HuH-7 (cell line): ENCODE measurements at regions not wholly inside any gene's neighbourhood (a gene's known extent, or its start where the extent isn't known, plus 50 kb on each side); places are given as distances from the start of the nearest gene placed in this dataset.
A peak's percentile ranks its signal among the peaks of the same experiment; 100 is the strongest.
"Not testable (repeated sequence)": the region's sequence is repeated elsewhere in the genome, so short reads cannot be mapped to it uniquely, and the experiment has no call there.

Source experiments
- DNase-seq: peaks from one replicate; pipeline ENCODE4 v3.0.0; 2011; ENCODE audit warnings: low spot score

GRCh38 chr7:94706996-94707740 is 51.2 kb upstream of the SGCE start:
- DNase-seq, result no peak

- no peak for DNase-seq
These were observed 54.3 kb upstream of the SGCE start for GRCh38 chr7:94710256-94710655.

- DNase-seq, result not testable (repeated sequence)
These were observed 66.4 kb upstream of the SGCE start for GRCh38 chr7:94722360-94722759.

- not testable (repeated sequence) for DNase-seq
These were observed 73.0 kb upstream of the SGCE start for GRCh38 chr7:94728893-94729292.

- no peak for DNase-seq
These were observed 82.1 kb upstream of the SGCE start for GRCh38 chr7:94738071-94738470.

GRCh38 chr7:94739180-94739579 is 83.2 kb upstream of the SGCE start:
- DNase-seq, result no peak

GRCh38 chr7:94740509-94740908 is 84.6 kb upstream of the SGCE start:
- DNase-seq, result no peak

- peak; percentile 6 for DNase-seq
These were observed 85.2 kb upstream of the SGCE start for GRCh38 chr7:94741179-94741578.

GRCh38 chr7:94748376-94748775 is 92.4 kb upstream of the SGCE start:
- no peak for DNase-seq

- DNase-seq, result no peak
These were observed 104.6 kb upstream of the SGCE start for GRCh38 chr7:94760446-94761100.

GRCh38 chr7:94761451-94761850 is 105.5 kb upstream of the SGCE start:
- peak; percentile 4 for DNase-seq

- DNase-seq, result peak; percentile 15
These were observed 107.3 kb upstream of the SGCE start for GRCh38 chr7:94763268-94763667.

GRCh38 chr7:94769724-94770123 is 113.8 kb upstream of the SGCE start:
- DNase-seq, result no peak

- no peak for DNase-seq
These were observed 123.0 kb upstream of the SGCE start for GRCh38 chr7:94778711-94779459.

- no peak for DNase-seq
These were observed 123.9 kb upstream of the SGCE start for GRCh38 chr7:94779861-94780260.

- DNase-seq, result no peak
These were observed 125.3 kb upstream of the SGCE start for GRCh38 chr7:94781236-94781635.

GRCh38 chr7:94782777-94783176 is 124.6 kb upstream of the PPP1R9A start:
- DNase-seq, result no peak

- DNase-seq, result no peak
These were observed 120.1 kb upstream of the PPP1R9A start for GRCh38 chr7:94787285-94787684.

GRCh38 chr7:94788378-94788777 is 119.0 kb upstream of the PPP1R9A start:
- not testable (repeated sequence) for DNase-seq

- no peak for DNase-seq
These were observed 115.2 kb upstream of the PPP1R9A start for GRCh38 chr7:94792241-94792640.

- DNase-seq, result not testable (repeated sequence)
These were observed 110.0 kb upstream of the PPP1R9A start for GRCh38 chr7:94797404-94797803.

GRCh38 chr7:94803821-94804220 is 103.6 kb upstream of the PPP1R9A start:
- no peak for DNase-seq

- not testable (repeated sequence) for DNase-seq
These were observed 98.7 kb upstream of the PPP1R9A start for GRCh38 chr7:94808673-94809072.
